ENCODE measurements at regions not wholly inside any gene's neighbourhood (a gene's known extent, or its start where the extent isn't known, plus 50 kb on each side); places are given as distances from the start of the nearest gene placed in this dataset.
"Not testable (repeated sequence)": the region's sequence is repeated elsewhere in the genome, so short reads cannot be mapped to it uniquely, and the experiment has no call there.

DNA sequence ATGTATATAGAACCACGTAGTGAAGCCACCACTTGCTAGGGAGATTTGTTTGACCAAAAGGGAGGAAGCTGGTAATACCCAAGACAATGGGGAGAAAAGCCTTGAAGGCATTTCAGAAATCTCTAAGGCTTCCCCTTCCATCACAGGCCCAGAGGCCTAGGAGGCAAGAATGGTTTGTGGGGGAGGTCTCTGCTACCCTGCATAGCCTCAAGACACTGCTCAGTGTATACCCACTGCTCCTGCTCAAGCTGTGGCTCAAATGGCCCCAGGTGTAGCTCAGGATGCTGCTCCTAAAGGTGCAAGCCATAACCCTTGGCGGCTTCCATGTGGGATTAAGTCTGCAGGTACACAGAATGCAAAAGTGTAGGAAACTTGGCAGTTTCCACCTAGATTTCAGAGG, 1105.8 kb downstream of the GATA3 start:
- no peak for DNase-seq (ENCODE audit: low read depth in 2 of 3, low spot score in 1 of 3)

DNA sequence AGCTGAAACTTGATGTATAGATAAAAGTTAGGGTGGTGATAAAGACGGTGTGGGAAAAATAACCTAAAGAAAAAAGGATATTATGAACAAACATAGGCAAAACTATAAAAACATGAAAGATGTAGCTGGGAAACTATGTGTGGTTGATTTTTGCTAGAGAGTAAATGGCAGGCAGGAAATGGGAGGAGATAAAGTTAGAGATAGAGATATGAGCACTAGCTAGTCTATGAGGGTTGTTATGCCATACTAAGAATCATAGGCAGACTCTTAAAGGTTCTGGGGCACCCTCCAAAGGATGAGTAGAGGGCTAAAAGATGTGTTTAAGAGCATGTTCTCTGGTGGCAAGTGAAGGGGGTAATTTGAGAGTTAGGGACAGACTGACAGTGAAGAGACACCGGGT, 1109.2 kb downstream of the GATA3 start:
- no peak for DNase-seq (ENCODE audit: low read depth in 2 of 3, low spot score in 1 of 3)

DNA sequence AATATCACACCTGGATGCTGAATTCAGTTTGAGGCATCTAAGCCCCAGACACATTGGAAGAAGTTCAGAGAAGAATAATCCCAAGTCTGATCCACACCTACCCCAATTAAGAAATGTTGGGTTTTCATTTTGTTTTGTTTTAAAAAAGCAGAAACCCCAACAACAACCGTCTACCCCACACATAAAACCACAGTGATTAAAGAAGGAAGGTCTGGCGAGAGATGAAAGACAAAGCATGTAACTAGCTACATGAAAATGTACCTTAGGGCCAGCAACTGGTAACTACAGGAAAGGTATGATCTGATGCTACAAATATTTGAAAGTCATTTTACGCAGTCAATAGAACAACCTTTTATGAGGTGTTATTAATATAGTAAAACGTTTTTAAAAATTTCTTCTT, 1112.3 kb downstream of the GATA3 start:
- DNase-seq (ENCODE audit: low read depth in 2 of 3, low spot score in 1 of 3) = no peak

DNA sequence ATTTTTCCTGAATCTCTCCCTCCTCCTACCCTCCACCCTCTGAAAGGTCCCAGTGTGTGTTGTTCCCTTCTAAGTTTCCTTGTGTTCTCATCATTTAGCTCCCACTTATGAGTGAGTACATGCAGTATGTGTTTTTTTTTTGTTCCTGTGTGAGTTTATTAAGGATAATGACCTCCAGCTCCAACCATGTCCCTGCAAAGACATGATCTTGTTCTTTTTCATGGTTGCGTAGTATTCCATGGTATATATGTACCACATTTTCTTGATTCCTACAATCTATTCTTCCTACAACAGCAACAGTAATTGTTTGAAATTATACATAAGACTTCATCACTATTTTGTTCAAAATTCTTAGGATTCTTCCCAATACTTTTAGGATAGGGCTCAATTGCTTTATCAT, 1117.8 kb downstream of the GATA3 start:
- DNase-seq (ENCODE audit: low read depth in 2 of 3, low spot score in 1 of 3) = no peak

DNA sequence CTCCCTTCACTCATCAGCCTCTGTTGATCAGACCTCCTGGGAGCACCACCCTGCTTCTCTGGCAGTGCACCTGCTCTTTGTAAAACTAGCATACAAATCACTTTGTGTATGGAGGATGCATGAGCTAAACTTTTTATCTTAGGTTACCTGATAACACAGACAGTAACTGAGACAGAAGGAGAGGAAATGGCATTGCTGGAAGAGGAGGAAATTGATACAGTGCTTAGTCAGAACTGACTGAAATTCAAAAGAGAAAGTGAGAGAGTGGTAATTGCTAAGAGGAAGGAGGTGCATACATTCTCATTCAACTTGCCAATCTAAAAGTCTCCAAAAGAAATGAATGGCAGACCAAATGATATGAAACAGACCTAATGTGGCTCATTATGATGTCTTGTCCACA, 1120.7 kb downstream of the GATA3 start:
- no peak for DNase-seq (ENCODE audit: low read depth in 2 of 3, low spot score in 1 of 3)

DNA sequence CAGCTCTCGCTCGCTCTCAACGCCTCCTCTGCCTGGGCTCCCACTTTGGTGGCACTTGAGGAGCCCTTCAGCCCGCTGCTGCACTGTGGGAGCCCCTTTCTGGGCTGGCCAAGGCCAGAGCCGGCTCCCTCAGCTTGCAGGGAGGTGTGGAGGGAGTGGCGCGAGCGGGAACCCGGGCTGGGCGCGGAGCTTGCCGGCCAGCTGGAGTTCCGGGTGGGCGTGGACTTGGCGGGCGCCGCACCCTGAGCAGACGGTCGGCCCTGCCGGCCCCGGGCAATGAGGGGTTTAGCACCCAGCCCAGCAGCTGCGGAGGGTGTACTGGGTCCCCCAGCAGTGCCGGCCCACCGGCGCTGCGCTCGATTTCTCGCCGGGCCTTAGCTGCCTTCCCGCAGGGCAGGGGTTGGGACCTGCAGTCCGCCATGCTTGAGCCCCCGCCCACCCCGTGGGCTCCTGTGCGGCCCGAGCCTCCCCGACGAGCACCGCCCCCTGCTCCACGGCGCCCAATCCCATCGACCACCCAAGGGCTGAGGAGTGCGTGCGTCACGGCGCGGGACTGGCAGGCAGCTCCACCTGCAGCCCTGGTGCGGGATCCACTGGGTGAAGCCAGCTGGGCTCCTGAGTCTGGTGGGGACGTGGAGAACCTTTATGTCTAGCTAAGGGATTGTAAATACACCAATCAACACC, 1128.9 kb downstream of the GATA3 start:
- not testable (repeated sequence) for DNase-seq (ENCODE audit: low read depth in 2 of 3, low spot score in 1 of 3)

DNA sequence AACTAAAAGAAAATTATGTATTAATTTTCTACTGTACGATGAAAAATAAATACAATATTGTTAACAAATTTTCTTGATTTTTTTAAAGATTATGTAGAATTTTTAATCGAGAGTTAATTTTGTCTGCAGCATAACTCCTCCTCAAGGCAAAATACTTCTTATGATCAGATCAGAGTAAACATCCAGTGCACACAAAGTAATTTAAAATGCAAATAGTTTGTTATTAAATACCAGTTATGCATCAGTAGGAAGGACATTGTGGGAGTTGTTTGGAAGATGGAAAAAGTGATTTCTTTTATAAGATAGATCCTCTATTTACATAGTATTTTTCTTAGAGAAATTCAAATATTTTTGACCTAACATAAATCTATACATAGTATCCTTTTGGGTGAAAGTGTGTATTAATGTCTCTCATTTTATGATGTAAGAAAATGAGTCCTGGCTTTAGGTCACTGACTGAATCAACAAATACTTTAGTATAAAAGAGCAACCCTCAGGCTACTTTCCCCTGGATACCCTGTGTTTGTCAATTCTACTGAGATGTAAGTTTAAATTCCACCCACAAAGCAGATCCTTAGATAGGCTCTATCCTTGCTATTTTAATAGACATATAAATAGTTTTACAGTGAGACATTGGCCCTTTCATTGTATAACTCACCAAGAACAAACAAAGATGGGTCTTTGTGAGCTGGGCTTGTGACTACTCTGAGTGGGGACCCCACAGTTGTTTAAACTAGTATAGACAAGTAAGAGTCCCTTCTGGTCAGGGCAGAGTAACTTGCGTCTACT, 1133.7 kb downstream of the GATA3 start:
- no peak for DNase-seq (ENCODE audit: low read depth in 2 of 3, low spot score in 1 of 3)

DNA sequence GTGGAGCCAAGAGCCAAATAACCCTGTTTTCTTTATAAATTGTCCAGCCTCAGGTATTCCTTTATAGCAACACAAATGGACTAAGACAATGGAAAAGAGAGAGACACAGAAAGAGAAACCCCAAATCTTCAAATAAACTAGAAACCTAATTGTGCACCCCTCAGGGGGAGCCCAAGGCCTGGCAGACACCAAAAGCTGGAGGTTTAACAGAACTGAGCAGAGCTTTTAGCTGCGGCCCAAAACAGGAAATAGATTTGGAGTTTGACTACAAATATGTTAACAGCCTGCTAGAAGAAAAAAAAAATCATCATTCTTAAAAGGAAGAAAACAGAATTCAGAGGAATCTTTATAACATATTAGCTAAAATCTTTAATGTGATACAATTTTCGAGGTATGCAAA, 1135.0 kb downstream of the GATA3 start:
- DNase-seq (ENCODE audit: low read depth in 2 of 3, low spot score in 1 of 3) = no peak

DNA sequence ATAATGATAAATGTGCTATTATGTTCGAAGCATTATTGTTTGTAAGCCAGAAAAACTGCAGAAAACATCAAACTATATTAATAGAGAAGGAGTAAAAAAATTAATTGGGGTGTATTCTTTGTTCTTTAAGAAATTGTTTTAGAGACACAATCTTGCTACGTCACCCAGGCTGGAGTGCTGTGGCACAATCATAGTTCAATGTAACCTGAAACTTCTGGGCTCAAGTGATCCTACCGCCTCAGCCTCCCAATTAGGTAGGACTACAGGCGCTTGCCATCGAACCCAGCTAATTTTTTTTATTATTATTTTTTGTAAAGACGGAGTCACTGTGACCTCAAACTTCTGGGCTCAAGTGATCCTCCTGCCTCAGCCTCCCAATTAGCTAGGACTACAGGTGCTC, 1138.6 kb downstream of the GATA3 start:
- DNase-seq (ENCODE audit: low read depth in 2 of 3, low spot score in 1 of 3) = no peak

DNA sequence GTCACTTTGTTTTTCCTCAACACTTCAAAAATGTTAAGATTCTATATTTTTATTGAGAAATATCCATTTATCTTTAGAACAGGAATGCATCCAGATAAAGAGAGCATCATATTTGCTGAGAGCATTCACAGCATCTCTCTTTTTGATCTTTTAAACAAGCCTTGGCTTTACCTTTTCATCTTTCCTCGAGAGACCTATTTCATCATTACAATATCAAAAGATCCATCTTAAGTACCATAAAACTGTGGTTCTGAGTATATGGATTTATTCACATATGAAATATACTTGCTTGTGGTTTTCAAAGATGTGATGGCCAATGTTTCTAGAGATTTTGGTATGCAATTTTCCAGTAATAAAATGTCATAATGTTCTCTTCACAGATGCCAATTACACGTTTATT, 1140.9 kb downstream of the GATA3 start:
- DNase-seq (ENCODE audit: low read depth in 2 of 3, low spot score in 1 of 3) = no peak

DNA sequence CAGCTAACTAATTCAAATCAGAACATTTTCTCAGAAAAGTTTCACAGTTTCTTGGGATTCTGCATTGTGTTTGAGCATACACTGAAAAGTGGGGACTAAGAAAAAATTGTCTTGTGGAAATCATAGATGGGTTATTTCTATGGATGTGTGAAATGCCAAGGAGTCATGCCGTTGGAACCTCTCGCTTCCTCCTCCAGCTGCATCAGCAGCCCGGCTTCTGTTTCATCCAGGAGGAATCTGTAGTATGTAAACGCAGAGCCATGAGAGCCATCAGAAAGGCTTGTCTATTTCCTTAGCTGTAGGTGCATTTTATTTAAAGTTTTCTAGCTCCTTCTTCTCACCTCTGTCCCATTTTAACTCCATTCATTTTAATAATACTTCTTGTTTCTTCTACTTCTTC, 1144.1 kb downstream of the GATA3 start:
- no peak for DNase-seq (ENCODE audit: low read depth in 2 of 3, low spot score in 1 of 3)

DNA sequence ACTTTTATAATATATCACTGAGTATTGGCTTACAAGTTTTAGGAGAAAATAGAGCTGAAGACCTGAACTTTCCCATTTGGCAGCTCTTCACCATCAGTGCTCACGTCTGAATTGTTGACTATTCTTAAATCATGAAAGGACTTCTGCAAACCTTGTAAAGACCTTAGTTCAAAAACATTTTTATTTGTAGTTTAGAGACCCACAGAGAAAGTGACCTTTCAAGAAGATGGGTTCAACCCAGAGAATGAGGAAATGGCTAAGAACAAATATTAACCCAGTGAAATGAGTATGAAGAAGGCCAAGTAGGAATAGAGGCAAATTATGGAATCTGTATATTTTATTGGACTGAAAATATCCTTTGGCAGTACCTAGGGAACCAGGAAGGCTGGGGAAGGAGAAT, 1151.1 kb downstream of the GATA3 start:
- no peak for DNase-seq (ENCODE audit: low read depth in 2 of 3, low spot score in 1 of 3)

DNA sequence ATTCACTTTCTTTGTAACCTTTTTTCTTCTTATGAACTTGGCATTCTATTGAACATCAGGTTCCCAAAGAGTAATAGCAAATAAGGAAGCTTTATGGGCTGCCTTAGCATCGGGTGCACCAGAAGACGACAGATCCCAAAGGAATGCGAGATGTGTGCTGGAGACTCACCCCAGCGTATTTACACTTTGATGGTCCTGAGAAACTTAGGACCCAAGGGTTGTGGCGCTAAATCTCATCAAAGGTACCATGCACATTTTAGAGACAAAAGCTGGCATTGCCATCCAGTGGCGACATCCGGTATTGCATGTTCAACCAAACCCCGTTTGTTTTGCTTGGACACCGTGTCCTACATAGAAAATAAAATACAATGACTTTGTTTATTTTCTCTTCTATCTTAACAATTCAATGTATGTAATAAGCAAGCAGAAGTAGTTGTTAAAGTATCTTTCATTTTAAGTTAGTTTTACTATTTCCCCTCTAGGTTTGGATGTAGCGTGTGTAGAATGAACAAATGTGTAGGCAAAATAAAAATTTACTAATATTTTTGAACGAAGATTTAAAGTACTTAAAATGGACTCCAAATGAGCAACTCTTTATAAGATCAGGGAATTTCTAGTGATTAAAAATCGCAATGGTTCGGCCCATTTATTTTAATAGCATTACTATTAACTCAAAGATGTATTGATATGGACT, 1154.8 kb downstream of the GATA3 start:
- DNase-seq (ENCODE audit: low read depth in 2 of 3, low spot score in 1 of 3) = peak; percentile 64 to 82 (median 66)

DNA sequence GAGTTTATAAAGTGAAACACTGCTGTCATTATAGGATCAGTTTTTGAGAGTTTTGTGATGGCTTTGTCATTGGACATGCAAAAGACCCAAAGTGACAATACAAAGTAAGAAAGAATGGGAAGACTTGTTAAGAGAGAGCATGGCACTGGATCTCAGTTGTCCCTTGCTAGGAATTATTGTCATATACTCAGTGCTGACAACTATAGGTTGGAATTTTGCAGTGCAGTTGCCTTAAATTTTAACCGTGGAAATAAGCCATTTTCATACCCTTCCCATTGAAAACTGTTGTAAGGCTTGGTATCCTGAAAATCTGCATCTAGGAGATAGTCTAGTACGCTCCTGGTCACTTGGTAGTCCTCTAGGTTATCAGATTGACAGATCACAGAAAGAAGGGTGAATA, 1156.7 kb downstream of the GATA3 start:
- DNase-seq (ENCODE audit: low read depth in 2 of 3, low spot score in 1 of 3) = no peak

DNA sequence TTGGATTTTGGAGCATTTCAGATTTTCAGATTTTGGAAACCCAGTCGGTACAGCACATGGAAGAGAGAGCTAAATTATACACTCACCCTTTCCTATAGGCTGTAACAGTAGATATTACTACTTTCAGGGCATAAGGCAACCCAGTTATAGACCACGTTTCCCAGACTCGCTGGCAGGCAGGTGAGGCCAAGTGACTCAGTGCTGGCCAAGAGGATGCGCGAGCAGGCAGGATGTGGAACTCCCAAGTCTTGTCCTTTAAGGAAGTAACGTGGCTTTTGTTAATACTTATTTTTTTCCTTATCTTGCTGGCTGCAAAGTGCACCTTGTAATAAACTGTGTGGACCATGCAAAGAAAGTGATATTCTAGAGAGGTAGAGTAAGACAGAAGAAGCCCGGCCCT, 1160.1 kb downstream of the GATA3 start:
- DNase-seq (ENCODE audit: low read depth in 2 of 3, low spot score in 1 of 3) = no peak

DNA sequence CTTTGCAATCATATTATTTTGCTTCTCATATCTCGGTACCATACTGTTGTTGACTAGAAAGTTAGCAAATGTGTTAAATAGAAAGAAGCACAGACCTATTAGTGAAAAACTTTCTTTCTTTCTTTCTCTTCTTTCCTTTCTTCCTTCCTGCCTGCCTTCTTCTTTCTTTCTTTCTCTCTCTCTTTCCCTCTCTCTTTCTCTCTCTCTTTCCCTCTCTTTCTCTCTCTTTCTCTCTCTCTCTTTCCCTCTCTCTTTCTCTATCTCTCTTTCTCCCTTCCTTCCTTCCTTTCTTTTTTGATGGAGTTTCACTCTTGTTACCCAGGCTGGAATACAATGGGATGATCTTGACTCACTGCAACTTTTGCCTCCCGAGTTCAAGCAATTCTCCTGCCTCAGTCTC, 1160.6 kb downstream of the GATA3 start:
- DNase-seq (ENCODE audit: low read depth in 2 of 3, low spot score in 1 of 3) = no peak

DNA sequence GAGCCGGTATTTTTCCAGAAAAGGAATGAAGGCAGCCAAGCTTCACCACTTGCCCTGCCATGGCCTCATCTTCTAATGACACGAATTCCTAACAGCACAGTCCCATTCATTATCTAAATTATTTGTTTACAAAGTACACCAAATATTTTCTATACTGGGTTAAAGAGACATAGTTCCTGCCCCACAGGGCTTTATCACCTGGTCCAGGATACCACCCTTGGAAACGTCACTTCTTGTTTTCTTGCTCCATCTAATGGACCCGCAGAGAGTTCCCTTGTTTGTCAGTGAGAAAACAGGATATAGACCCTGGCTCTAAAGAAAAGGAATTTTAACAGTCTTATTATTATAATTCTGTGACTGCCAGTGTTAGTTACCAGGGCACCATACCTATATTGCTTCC, 1165.4 kb downstream of the GATA3 start:
- no peak for DNase-seq (ENCODE audit: low read depth in 2 of 3, low spot score in 1 of 3)

DNA sequence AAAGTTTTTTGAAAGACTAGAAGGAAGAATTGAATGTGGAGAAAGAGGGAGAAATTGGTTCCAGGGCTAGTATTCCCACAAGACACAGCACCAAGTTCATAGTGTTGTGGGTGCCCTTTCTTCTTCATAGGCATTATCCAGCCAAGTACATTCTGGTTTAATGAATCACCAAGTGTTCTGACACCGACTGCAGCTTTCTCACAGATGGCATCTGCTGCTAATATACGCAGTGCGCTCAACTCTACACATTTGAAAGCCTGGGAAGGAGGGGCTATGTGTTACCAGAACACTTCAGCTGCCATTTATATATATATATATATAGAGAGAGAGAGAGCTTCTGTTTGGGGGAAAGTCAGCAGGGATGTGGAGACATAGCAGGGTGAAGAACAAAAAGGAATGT, 1168.4 kb downstream of the GATA3 start:
- no peak for DNase-seq (ENCODE audit: low read depth in 2 of 3, low spot score in 1 of 3)

DNA sequence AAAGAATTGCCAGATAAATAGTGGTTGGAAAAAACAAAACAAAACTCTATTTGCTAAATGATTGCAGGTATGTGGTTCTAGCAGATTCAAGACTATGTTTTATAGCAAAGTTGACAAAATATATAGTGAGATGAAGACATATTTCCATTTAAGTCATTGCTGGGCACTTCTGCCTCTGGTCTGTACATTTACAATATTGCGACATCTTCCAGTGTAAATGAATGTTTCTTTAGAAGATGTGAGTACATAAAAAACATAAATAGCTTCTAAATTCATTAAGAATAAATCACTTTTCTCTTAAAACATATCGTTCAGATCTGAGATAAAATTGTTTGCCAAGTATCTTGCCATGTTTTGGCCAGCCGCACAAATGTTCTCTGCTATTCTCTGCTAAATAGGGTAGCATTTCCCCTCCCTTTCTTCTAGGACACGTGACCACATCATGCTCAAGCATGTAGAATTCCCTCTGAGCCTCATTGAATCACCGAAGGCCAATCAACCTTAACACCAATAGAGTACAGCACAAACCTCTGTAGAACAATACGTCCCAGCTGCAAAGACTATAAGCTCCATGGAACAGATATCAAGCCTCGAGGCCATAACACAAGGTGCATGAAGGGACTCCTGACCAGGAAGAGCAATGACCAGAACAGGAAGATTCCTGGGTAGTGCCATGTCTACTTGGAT, 1173.3 kb downstream of the GATA3 start:
- no peak for DNase-seq (ENCODE audit: low read depth in 2 of 3, low spot score in 1 of 3)

DNA sequence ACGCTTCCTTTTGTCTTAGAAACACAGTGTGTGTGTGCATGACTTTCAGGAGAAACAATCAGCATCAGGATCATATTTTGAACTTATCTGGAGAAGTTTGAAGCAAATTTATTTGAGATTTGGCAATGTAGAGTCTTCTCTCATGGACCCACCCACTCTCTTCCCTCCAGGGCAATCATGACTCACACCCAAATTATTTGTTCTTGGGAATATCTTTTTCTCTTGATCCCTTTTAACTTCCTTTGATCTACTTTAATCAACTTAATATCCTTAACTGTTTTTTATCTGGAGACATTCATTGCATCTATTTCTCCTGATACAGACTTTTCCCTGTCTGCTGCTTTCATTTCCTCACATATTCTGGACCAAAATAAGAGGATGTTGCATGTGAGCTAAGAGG, 1174.3 kb downstream of the GATA3 start:
- no peak for DNase-seq (ENCODE audit: low read depth in 2 of 3, low spot score in 1 of 3)

DNA sequence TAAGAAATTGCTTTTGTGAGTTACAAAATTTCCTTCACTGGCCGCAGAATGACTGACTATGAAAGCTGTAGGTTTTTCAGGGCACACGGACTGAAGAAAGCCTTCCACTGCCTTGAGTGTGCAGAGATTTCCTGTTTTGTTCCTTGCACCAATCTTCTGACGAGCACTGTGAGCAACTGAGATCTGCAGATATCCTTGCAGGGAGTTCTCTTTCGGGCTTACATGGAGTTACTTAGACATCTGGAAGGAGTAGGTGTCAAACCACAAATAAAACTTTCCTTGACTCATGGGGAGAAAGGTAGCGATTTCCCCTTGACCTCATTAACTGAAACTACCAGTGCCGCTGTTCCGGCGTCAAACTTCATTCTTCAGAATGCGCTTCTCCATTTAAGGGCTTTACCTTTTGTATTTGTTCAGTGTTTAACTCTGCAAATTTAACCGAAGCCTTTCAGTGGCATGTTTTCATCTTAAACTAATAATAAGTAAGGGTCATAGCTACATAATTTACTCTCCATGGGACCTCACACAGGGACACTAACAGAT, 1175.3 kb downstream of the GATA3 start:
- DNase-seq (ENCODE audit: low read depth in 2 of 3, low spot score in 1 of 3) = peak in 2 of 3 donors; percentile 6 to 14

Data from stimulated activated CD4-positive, alpha-beta T cell treated with anti-CD3 and anti-CD28 coated beads, Interleukin-12 subunit alpha, Interleukin-12 subunit beta, amount 100 ng/mL, for 48 hours (primary cell).